GM12878 (cell line): ENCODE measurements at regions not wholly inside any gene's neighbourhood (a gene's known extent, or its start where the extent isn't known, plus 50 kb on each side); places are given as distances from the start of the nearest gene placed in this dataset.

Experiments used
- FOXK2 ChIP-seq: fragments of 450-650 bp; IDR thresholded peaks from 2 replicates; pipeline ENCODE4 v1.6.1; 2017; ENCODE audit warnings: mild to moderate bottlenecking, moderate library complexity
- MEF2A ChIP-seq: IDR thresholded peaks from 2 replicates; pipeline ENCODE4 v1.6.1; 2011; ENCODE audit warnings: low read depth, mild to moderate bottlenecking, low read length, moderate library complexity; ENCODE audit not compliant: insufficient read depth

DNA sequence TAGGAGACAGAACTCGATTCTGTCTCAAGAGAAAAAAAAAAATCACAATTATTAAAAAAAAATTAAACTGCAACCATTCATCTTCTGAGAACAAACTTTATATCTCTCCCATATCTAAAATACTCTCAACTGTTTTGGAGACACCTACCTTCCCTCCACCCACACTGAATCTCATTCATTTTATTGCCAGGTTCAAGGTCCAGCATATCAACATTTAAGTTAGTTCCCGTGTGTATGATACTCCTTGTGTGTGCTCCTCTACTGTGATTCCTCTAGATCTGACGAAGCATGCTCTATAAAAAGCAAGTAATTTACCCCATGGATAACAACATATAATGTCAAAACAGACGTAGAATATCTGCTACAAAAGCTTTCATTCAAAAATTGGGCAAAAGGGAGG, 351.8 kb upstream of the SORCS1 start:
- TF ChIP-seq MEF2A (no peak), FOXK2 (no peak)
